ENCODE measurements at regions not wholly inside any gene's neighbourhood (a gene's known extent, or its start where the extent isn't known, plus 50 kb on each side); places are given as distances from the start of the nearest gene placed in this dataset.

- DNase-seq: no peak
Measured at GRCh38 chr3:135806317-135806716, 159.2 kb upstream of the PPP2R3A start.

DNA sequence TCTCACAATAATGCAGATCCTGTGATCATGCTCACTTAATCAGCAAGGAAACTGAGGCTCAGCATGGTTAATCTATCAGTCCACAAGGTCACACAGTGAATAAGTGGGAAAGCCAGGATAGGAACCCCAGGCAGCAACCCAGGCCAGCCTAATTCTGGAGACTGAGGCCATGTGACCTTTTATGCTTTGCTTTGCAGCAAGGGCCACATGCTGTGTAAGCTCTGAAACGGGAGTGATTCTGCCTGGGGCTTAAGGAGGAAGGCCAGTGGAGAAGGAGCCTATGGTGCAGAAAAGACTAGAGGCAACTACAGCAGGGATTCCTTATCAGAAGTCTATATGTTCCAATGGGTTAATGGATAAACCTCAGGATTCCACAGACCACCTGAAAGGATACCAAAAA, 157.6 kb upstream of the PPP2R3A start:
- DNase-seq: no peak

DNA sequence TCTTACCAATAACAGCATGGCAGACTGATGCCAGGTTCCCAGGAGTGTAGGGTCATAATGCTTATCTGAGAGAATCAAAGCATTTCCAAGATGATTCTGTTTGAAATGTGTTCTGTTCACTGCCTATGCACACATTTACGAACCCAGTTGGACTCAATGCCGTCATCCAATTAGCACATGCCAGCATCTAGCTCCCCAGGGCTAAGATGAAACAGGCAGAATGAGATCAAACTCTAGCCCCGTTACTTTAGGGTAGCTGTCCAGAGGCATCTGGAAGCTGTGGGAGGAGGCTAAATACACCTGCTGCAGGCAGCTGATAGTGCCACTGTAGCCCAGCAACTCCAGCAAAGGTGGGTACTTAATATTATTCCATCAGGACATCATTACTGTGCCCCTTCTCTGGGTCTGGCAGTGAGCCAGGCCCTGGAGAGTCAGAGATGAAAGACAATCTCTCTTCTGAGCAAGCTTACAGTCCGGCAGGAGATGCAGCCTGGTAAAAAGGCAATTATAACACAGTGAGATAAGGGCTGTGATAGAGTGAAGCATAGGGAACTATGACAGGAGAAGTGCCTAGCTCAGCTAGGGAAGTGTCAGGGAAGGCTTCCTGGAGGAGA, 156.4 kb upstream of the PPP2R3A start:
- no peak for DNase-seq

- DNase-seq: no peak
Measured at GRCh38 chr3:135811651-135812050, 153.9 kb upstream of the PPP2R3A start.

- no peak for DNase-seq
Measured at GRCh38 chr3:135812057-135812456, 153.5 kb upstream of the PPP2R3A start.

DNA sequence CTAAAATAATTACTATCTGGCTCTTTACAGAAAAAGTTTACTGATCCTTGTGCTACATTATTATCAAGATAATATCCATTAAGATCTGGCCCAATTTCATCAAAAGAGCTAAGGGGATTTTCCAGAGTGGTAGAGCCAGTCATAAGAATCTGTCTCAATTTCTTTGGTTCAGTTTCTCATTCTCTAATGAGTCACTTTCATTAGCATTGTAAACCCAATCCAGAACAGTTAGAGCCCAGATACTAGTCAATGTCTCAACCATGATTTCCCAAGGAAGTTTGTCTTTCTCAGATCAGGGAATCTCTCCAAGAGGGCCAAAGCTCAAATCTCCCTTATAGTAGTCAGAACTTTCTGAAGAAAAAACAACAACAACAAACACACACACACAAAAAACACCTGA, 131.1 kb upstream of the PPP2R3A start:
- DNase-seq: no peak

GRCh38 chr3:135837977-135838631, 127.4 kb upstream of the PPP2R3A start:
- no peak for DNase-seq

DNA sequence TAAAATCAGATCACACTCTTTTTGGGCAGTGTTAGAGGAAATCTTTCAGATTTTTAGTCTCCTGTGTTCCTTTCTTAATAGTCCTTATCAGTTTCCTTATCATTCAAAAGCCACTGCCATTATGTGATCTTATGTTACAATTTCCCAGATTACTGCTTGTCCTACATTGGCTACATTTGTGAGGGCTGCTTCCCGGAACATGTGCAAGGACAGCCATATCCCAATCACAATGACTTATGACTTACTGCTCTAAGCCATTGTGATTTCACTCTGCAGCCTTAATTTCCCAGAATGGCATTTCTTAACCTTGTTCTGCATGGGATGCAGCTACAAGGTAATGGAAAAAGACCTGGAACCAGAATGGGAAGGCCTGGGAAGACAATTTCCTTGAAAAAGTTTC, 125.1 kb upstream of the PPP2R3A start:
- no peak for DNase-seq

- no peak for DNase-seq
Measured at GRCh38 chr3:135844386-135844785, 121.1 kb upstream of the PPP2R3A start.

- no peak for DNase-seq
Measured at GRCh38 chr3:135848051-135848450, 117.5 kb upstream of the PPP2R3A start.

GRCh38 chr3:135849827-135850226, 115.7 kb upstream of the PPP2R3A start:
- DNase-seq: no peak

GRCh38 chr3:135851201-135852081, 114.1 kb upstream of the PPP2R3A start:
- DNase-seq: no peak

GRCh38 chr3:135853981-135854380, 111.5 kb upstream of the PPP2R3A start:
- no peak for DNase-seq

DNA sequence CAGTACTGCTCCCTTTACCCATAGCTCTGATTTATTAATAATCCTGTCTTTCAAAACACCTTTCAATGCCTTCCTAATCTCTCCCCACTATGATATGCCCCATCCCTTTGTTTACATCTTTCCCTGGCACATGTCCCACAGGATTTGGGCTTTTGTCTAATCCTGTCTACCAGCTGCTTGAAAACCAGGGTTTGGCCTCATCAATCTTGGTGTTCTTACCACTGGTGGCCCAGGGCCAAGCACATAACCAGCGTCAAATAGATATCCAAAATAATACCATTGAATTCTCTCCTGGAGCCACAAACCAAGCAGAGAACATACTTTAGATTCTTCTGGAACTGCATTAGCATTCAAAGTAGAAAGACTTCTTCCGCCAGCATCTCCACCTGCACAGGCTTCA, 104.8 kb upstream of the PPP2R3A start:
- DNase-seq: no peak

GRCh38 chr3:135862361-135862760, 103.2 kb upstream of the PPP2R3A start:
- no peak for DNase-seq

DNA sequence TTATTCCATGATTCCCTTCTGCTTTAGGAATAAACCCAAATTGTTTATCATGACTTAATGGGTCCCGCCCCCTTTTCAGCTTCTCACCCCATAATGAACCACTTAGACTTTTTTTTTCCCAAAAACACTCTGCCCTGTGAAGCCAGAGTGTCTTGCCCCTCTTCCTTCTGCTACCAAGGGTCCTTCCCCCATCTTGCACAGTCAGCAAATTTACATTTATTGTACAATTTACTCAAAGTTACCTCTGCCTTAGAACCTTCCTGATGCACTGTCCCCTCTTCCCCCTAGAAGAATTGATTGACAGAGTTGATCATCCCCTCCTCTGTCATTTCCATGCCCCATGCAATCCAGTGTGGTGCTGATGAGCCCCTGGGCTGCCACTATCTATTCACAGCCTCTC, 101.5 kb upstream of the PPP2R3A start:
- DNase-seq: no peak

GRCh38 chr3:135865085-135865484, 100.4 kb upstream of the PPP2R3A start:
- no peak for DNase-seq

- no peak for DNase-seq
Measured at GRCh38 chr3:135865553-135865952, 100.0 kb upstream of the PPP2R3A start.

DNA sequence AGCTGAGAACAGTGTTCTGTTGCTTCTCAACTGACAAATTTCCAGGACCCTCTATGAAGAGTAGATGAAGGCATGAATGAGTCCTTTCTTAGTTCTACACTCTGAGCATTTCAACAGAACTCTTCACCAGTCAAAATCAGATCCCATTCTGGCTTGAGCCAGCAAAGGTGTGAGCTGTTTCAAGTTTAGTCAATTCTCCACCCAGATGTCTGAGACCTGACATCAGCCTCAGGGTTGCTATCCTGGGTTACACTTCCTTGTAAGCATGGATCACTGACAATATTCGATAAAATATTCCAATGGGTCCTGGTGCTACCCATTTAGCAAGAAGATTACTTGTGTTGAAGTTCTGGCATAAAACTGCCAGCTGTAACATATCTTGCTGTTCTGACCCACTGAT, 97.6 kb upstream of the PPP2R3A start:
- DNase-seq: no peak

GRCh38 chr3:135868801-135869200, 96.7 kb upstream of the PPP2R3A start:
- DNase-seq: no peak

GRCh38 chr3:135869439-135870105, 96.0 kb upstream of the PPP2R3A start:
- no peak for DNase-seq

- no peak for DNase-seq
Measured at GRCh38 chr3:135871311-135871710, 94.2 kb upstream of the PPP2R3A start.

DNA sequence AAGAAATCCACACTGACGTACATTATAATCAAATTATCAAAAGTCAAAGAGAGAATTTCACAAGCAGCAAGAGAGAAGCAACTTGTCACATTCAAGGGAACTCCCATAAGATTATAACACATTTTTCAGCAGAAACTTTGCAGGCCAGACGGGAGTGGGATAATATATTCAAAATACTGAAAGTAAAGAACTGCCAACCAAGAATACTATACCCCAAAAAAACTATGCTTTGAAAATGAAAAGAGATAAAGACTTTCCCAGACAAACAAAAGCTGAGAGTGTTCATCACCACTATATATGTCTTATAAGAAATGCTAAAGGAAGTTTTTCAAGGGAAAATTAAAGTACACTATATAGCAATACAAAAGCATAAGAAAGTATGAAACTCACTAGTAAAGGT, 91.5 kb upstream of the PPP2R3A start:
- no peak for DNase-seq

DNA sequence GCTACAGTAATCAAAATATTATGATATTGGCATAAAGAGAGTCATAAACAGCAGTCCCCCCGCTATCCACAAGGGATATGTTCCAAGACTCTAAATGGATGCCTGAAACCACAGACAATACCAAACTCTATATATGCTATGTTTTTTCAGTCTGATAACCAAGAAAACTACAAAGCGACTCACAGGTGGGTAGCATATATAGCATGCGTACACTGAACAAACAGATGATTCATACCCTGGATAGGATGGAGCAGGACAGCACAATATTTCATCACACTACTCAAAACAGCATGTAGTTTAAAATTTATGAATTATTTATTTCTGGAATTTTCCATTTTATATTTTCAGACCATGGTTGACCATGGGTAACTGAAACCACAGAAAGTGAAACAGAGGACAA, 87.0 kb upstream of the PPP2R3A start:
- no peak for DNase-seq

Measured in activated CD8-positive, alpha-beta memory T cell treated with anti-CD3 and anti-CD28 coated beads, Interleukin-2, amount 50 U/mL, for 4 hours (primary cell).